GM10266 (cell line): ENCODE measurements at regions not wholly inside any gene's neighbourhood (a gene's known extent, or its start where the extent isn't known, plus 50 kb on each side); places are given as distances from the start of the nearest gene placed in this dataset.
"Not testable (repeated sequence)": the region's sequence is repeated elsewhere in the genome, so short reads cannot be mapped to it uniquely, and the experiment has no call there.

Source experiments
- DNase-seq: peaks from one replicate; pipeline ENCODE4 v3.0.0; 2012; ENCODE audit errors: extremely low spot score
- CTCF ChIP-seq: IDR thresholded peaks from 2 replicates; pipeline ENCODE4 v1.5.1; 2012; ENCODE audit warnings: mild to moderate bottlenecking, low read depth; ENCODE audit not compliant: control insufficient read depth, insufficient read depth; ENCODE audit errors: missing control alignments

GRCh38 chr7:138316421-138317043 lies 143.5 kb upstream of the TRIM24 start:
- DNase-seq, result no peak
- no peak for TF ChIP-seq CTCF

- TF ChIP-seq CTCF, result no peak
Measured at GRCh38 chr7:138317044-138317596, 142.9 kb upstream of the TRIM24 start.

GRCh38 chr7:138324941-138325340 lies 135.1 kb upstream of the TRIM24 start:
- TF ChIP-seq CTCF, result no peak
- no peak for DNase-seq

More at GRCh38 chr7:138317044-138317596, 142.9 kb upstream of the TRIM24 start:
- DNase-seq, result no peak

GRCh38 chr7:138325434-138325833 lies 134.6 kb upstream of the TRIM24 start:
- DNase-seq, result no peak
- no peak for TF ChIP-seq CTCF

GRCh38 chr7:138328215-138328614 lies 131.8 kb upstream of the TRIM24 start:
- DNase-seq, result no peak
- TF ChIP-seq CTCF, result no peak

GRCh38 chr7:138332850-138333249 lies 127.2 kb upstream of the TRIM24 start:
- not testable (repeated sequence) for DNase-seq

- DNase-seq, result no peak
- no peak for TF ChIP-seq CTCF
Measured at GRCh38 chr7:138338361-138338760, 121.7 kb upstream of the TRIM24 start.

GRCh38 chr7:138339229-138339628 lies 120.8 kb upstream of the TRIM24 start:
- DNase-seq, result not testable (repeated sequence)
